Endothelial cell of umbilical vein (primary cell): ENCODE measurements at regions not wholly inside any gene's neighbourhood (a gene's known extent, or its start where the extent isn't known, plus 50 kb on each side); places are given as distances from the start of the nearest gene placed in this dataset.

Experiments used
- BruUV-seq: library from RNA; stranded (reverse); fragments of 400-500 nt; replicated peaks from 2 replicates; lab custom pipeline; 2021; lab: Mats Ljungman, UMichigan
- CTCF ChIA-PET: fragments of 300-600, 350-600 bp; sonication (Branson Sonifier 250); formaldehyde crosslinking; loops from one replicate; lab custom pipeline; 2021; ENCODE audit warnings: antibody characterized with exemption, inconsistent platforms; lab: Charles Lee
- POLR2A ChIA-PET: fragments of 300-600, 350-600 bp; sonication (Branson Sonifier 250); formaldehyde crosslinking; loops from one replicate; lab custom pipeline; 2021; ENCODE audit warnings: antibody characterized with exemption, inconsistent platforms; lab: Charles Lee
- DNase-seq: peaks from one replicate; pipeline ENCODE4 v3.0.0-alpha.2; 2011; ENCODE audit warnings: low read depth, low spot score
- FAIRE-seq: peaks from 2 replicates; lab custom pipeline; 2011; peaks lifted over from hg19 to GRCh38; lab: Jason Lieb, UNC
- H2AFZ ChIP-seq: 2 replicates; pipeline ENCODE4 v1.6.0; 2012; ENCODE audit warnings: low read depth, low read length, control low read depth, inconsistent platforms
- H3K27ac ChIP-seq: 2 replicates; pipeline ENCODE4 v1.5.1; 2011; ENCODE audit warnings: low read depth, mild to moderate bottlenecking, control low read depth, low read length, moderate library complexity; ENCODE audit not compliant: insufficient read depth
- H3K27me3 ChIP-seq, 2 experiments: 2 replicates each; pipeline versions ENCODE4 v1.6.0 to v1.6.1; 2011; ENCODE audit warnings: low read length in 2 of 2, mixed read lengths in 1 of 2; ENCODE audit not compliant: control insufficient read depth in 2 of 2, insufficient read depth in 2 of 2
- H3K36me3 ChIP-seq, 2 experiments: 2 replicates in 1 of 2; 3 replicates in 1 of 2; pipeline ENCODE4 v1.5.1; 2011; ENCODE audit warnings: low read length in 2 of 2, mild to moderate bottlenecking in 1 of 2, moderate library complexity in 1 of 2; ENCODE audit not compliant: control insufficient read depth in 2 of 2, insufficient read depth in 2 of 2; ENCODE audit errors: extremely low read depth in 1 of 2
- H3K4me1 ChIP-seq: 3 replicates; pipeline ENCODE4 v1.5.1; 2011; ENCODE audit warnings: mild to moderate bottlenecking, low read length; ENCODE audit not compliant: control insufficient read depth, insufficient read depth; ENCODE audit errors: extremely low read depth
- H3K4me2 ChIP-seq: 2 replicates; pipeline ENCODE4 v1.6.1; 2011; ENCODE audit warnings: low read length, control low read depth, mixed read lengths; ENCODE audit not compliant: insufficient read depth
- H3K4me3 ChIP-seq, 3 experiments: fragments of 200-600 bp in 1 of 3; sonication (generic), shearing (Covaris generic) in 1 of 3; replicated peaks in 1 of 3; 2 replicates each; pipeline ENCODE4 v1.5.1; 2011 to 2016; ENCODE audit warnings: control low read depth in 3 of 3, low read length in 3 of 3, mild to moderate bottlenecking in 2 of 3, inconsistent platforms in 1 of 3, low read depth in 1 of 3, moderate library complexity in 1 of 3; ENCODE audit not compliant: insufficient read depth in 1 of 3
- H3K79me2 ChIP-seq: 2 replicates; pipeline ENCODE4 v1.6.0; 2012; ENCODE audit warnings: low read length, inconsistent platforms; ENCODE audit not compliant: control insufficient read depth, insufficient read depth
- H3K9ac ChIP-seq: replicated peaks from 2 replicates; pipeline ENCODE3; 2011; ENCODE audit warnings: low read length, control low read depth; ENCODE audit not compliant: insufficient read depth; ENCODE audit errors: extremely low read depth
- H3K9me1 ChIP-seq: replicated peaks from 3 replicates; pipeline ENCODE4 v1.6.0; 2011; ENCODE audit warnings: mild to moderate bottlenecking, low read length; ENCODE audit not compliant: control insufficient read depth, insufficient read depth; ENCODE audit errors: extremely low read depth
- H3K9me3 ChIP-seq: replicated peaks from 2 replicates; pipeline ENCODE4 v1.5.1; 2012; ENCODE audit warnings: low read length, inconsistent platforms; ENCODE audit not compliant: control insufficient read depth, insufficient read depth
- H4K20me1 ChIP-seq: replicated peaks from 2 replicates; pipeline ENCODE3; 2011; ENCODE audit warnings: mild to moderate bottlenecking, low read length; ENCODE audit not compliant: control insufficient read depth, insufficient read depth; ENCODE audit errors: extremely low read depth
- EZH2 ChIP-seq: IDR thresholded peaks from 2 replicates; pipeline ENCODE4 v1.6.1; 2012; ENCODE audit warnings: borderline replicate concordance, low read depth, mild to moderate bottlenecking, moderate library complexity, low read length, inconsistent platforms; ENCODE audit not compliant: severe bottlenecking
- FOS ChIP-seq: IDR thresholded peaks from 2 replicates; pipeline ENCODE4 v1.6.1; 2011; ENCODE audit warnings: mild to moderate bottlenecking, low read length, moderate library complexity, borderline replicate concordance; ENCODE audit not compliant: insufficient read depth
- GATA2 ChIP-seq: IDR thresholded peaks from 2 replicates; pipeline ENCODE4 v1.7.0; 2011; ENCODE audit warnings: low read depth, mild to moderate bottlenecking, moderate library complexity, mixed read lengths, low read length; ENCODE audit not compliant: insufficient read length, insufficient read depth
- JUN ChIP-seq: IDR thresholded peaks from 2 replicates; pipeline ENCODE4 v1.6.1; 2011; ENCODE audit warnings: borderline replicate concordance, low read depth; ENCODE audit not compliant: insufficient read length, insufficient read depth
- MYC ChIP-seq: IDR thresholded peaks from one replicate; pipeline ENCODE4 v1.6.1; 2011; ENCODE audit warnings: mild to moderate bottlenecking, low read depth, low read length
- POLR2A ChIP-seq: IDR thresholded peaks from 2 replicates; pipeline ENCODE4 v1.6.1; 2012; ENCODE audit warnings: low read depth, mild to moderate bottlenecking, control low read depth, low read length
- POLR2AphosphoS5 ChIP-seq: IDR thresholded peaks from 2 replicates; pipeline ENCODE4 v1.6.1; 2012; ENCODE audit warnings: low read depth, mild to moderate bottlenecking, control low read depth, low read length, moderate library complexity; ENCODE audit not compliant: insufficient read depth
- dilution Hi-C: fragments of 300-500 bp; cut with MboI; formaldehyde crosslinking; loops from one replicate; pipeline ENCODE4 v1.15.0; 2019; ENCODE audit warnings: low sequenced_read_pairs; ENCODE audit not compliant: extremely low pct_ligation_motif_present
- intact Hi-C: fragments of 100-400 bp; cut with micrococcal nuclease; formaldehyde crosslinking; loops from one replicate; pipeline ENCODE4 v1.10.0; 2022
- TF ChIP-seq, protein P1 (sequence below): IDR thresholded peaks from 2 replicates; pipeline ENCODE4 v1.6.1; 2011; ENCODE audit not compliant: insufficient read depth, insufficient read length
- TF ChIP-seq, protein P2 (sequence below), 2 donors: IDR thresholded peaks; 1 replicate in 1 of 2; 2 replicates in 1 of 2; pipeline ENCODE4 v1.5.1; 2011; ENCODE audit warnings: low read length in 2 of 2, mild to moderate bottlenecking in 2 of 2, moderate library complexity in 2 of 2, control low read depth in 1 of 2, inconsistent platforms in 1 of 2, low read depth in 1 of 2; ENCODE audit not compliant: insufficient read depth in 1 of 2; ENCODE audit errors: extremely low read depth in 1 of 2

DNA sequence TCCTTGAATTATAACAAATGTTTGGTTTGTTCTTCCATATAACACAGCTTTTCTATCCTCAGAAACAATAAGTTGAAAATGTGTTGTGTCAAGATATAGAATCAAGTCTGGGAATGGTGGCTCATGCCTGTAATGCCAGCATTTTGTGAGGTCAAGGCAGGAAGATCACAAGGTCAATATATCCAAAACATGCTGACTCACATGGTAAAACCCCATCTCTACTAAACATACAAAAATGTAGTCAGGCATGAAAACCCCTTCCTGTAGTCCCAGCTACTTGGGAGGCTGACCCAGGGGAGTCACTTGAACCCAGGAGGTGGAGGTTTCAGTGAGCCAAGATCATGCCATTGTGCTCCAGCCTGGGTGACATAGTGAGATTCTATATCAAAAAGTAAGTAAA is 934.2 kb upstream of the AMELY start:
- DNase-seq, result no peak
- Histone ChIP-seq H3K4me2 (no peak overlapping the region), H3K79me2 (no peaks in the 10 kb centered on the region), H3K9me1 (no peaks in the 10 kb centered on the region), H4K20me1 (no peaks in the 10 kb centered on the region), H3K36me3 (no peaks in the 10 kb centered on the region), H3K9ac (no peak overlapping the region), H3K9me3 (no peaks in the 10 kb centered on the region), H3K27me3 (no peaks in the 10 kb centered on the region), H3K4me3 (no peak overlapping the region), H3K27ac (no peak overlapping the region), H3K4me1 (no peaks in the 10 kb centered on the region), H2AFZ (no peak overlapping the region)
- intact Hi-C loops, result no loop called here
- TF ChIP-seq FOS (no peak), POLR2AphosphoS5 (no peak), MYC (no peak), GATA2 (no peak), JUN (no peak), EZH2 (no peak), POLR2A (no peak)
- TF ChIP-seq, protein P1, sequence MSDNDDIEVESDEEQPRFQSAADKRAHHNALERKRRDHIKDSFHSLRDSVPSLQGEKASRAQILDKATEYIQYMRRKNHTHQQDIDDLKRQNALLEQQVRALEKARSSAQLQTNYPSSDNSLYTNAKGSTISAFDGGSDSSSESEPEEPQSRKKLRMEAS, result no peak
- TF ChIP-seq, protein P2, sequence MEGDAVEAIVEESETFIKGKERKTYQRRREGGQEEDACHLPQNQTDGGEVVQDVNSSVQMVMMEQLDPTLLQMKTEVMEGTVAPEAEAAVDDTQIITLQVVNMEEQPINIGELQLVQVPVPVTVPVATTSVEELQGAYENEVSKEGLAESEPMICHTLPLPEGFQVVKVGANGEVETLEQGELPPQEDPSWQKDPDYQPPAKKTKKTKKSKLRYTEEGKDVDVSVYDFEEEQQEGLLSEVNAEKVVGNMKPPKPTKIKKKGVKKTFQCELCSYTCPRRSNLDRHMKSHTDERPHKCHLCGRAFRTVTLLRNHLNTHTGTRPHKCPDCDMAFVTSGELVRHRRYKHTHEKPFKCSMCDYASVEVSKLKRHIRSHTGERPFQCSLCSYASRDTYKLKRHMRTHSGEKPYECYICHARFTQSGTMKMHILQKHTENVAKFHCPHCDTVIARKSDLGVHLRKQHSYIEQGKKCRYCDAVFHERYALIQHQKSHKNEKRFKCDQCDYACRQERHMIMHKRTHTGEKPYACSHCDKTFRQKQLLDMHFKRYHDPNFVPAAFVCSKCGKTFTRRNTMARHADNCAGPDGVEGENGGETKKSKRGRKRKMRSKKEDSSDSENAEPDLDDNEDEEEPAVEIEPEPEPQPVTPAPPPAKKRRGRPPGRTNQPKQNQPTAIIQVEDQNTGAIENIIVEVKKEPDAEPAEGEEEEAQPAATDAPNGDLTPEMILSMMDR (IDR thresholded peaks at IDR 0.05; ENCODE audit: extremely low read depth in 1 of 2, insufficient read depth in 1 of 2, low read depth in 1 of 2, low read length in 2 of 2), result no peak
- dilution Hi-C loops, result no loop called here
- ChIA-PET POLR2A (no interaction called here), CTCF (no interaction called here)
- no peak for FAIRE-seq
- no TSS peak for BruUV-seq
